Caco-2 (cell line): ENCODE measurements at regions not wholly inside any gene's neighbourhood (a gene's known extent, or its start where the extent isn't known, plus 50 kb on each side); places are given as distances from the start of the nearest gene placed in this dataset.

Source experiments
- BruUV-seq: library from RNA; stranded (reverse); fragments of 400-500 nt; replicated peaks from 2 replicates; lab custom pipeline; 2021; lab: Mats Ljungman, UMichigan
- CTCF ChIA-PET: fragments of 300-600 bp; sonication (Branson Sonifier 250); formaldehyde crosslinking; loops from one replicate; lab custom pipeline; 2022; ENCODE audit warnings: antibody characterized with exemption; lab: Charles Lee
- POLR2A ChIA-PET: fragments of 300-600 bp; sonication (Branson Sonifier 250); formaldehyde crosslinking; loops from one replicate; lab custom pipeline; 2022; ENCODE audit warnings: antibody characterized with exemption; lab: Charles Lee
- DNase-seq, 2 experiments: peaks; one replicate each; pipeline versions ENCODE4 v3.0.0 to v3.0.0-alpha.2; 2020 to 2022
- H3K27me3 ChIP-seq: replicated peaks from 2 replicates; pipeline ENCODE4 v1.6.0; 2011; ENCODE audit warnings: low read length; ENCODE audit not compliant: control insufficient read depth, insufficient read depth
- H3K36me3 ChIP-seq: 2 replicates; pipeline ENCODE4 v1.5.1; 2011; ENCODE audit warnings: low read length; ENCODE audit not compliant: control insufficient read depth, insufficient read depth
- H3K4me1 ChIP-seq: fragments of 250-450 bp; sonication (Bioruptor Pico); 2 replicates; pipeline ENCODE4 v1.5.1; 2020; ENCODE audit warnings: mild to moderate bottlenecking
- H3K4me3 ChIP-seq: 2 replicates; pipeline ENCODE4 v1.5.1; 2011; ENCODE audit warnings: low read depth, mild to moderate bottlenecking, control low read depth, low read length
- H3K9me3 ChIP-seq: fragments of 250-450 bp; sonication (Bioruptor Pico); 2 replicates; pipeline ENCODE4 v1.5.1; 2020; ENCODE audit warnings: mild to moderate bottlenecking, moderate library complexity
- H3K27ac Mint-ChIP-seq: one replicate; pipeline ENCODE4 v1.8.0; 2022; ENCODE audit warnings: mixed read lengths; ENCODE audit not compliant: unreplicated experiment
- H3K27me3 Mint-ChIP-seq: one replicate; pipeline ENCODE4 v1.8.0; 2022; ENCODE audit warnings: mixed read lengths; ENCODE audit not compliant: insufficient read depth, unreplicated experiment
- H3K36me3 Mint-ChIP-seq: one replicate; pipeline ENCODE4 v1.8.0; 2022; ENCODE audit warnings: mild to moderate bottlenecking, mixed read lengths; ENCODE audit not compliant: insufficient read depth, unreplicated experiment
- H3K4me1 Mint-ChIP-seq: one replicate; pipeline ENCODE4 v1.8.0; 2022; ENCODE audit warnings: low read depth, mixed read lengths; ENCODE audit not compliant: unreplicated experiment
- H3K4me3 Mint-ChIP-seq: one replicate; pipeline ENCODE4 v1.8.0; 2022; ENCODE audit warnings: mild to moderate bottlenecking, moderate library complexity, mixed read lengths; ENCODE audit not compliant: unreplicated experiment
- H3K9me3 Mint-ChIP-seq: one replicate; pipeline ENCODE4 v1.8.0; 2022; ENCODE audit warnings: mixed read lengths; ENCODE audit not compliant: unreplicated experiment
- CTCF ChIP-seq, 2 experiments: fragments of 200-600 bp in 1 of 2; IDR thresholded peaks; 1 replicate in 1 of 2; 2 replicates in 1 of 2; pipeline versions ENCODE4 v1.5.1 to v1.8.0; 2011 to 2022; ENCODE audit warnings: antibody characterized with exemption in 1 of 2, control low read depth in 1 of 2, inconsistent platforms in 1 of 2, low read depth in 1 of 2, low read length in 1 of 2, mild to moderate bottlenecking in 1 of 2, moderate library complexity in 1 of 2; ENCODE audit not compliant: insufficient read depth in 1 of 2, severe bottlenecking in 1 of 2, unreplicated experiment in 1 of 2
- intact Hi-C: fragments of 100-400 bp; cut with micrococcal nuclease; formaldehyde crosslinking; loops from one replicate; pipeline ENCODE4 v1.10.0; 2022; ENCODE audit not compliant: unreplicated experiment

- no peaks in the 10 kb centered on the region for H3K9me3 ChIP-seq
- no TSS peak for BruUV-seq
- H3K4me1 ChIP-seq = peaks cover 14% of the 10 kb centered on the region; the same call in 1 of the 2 replicates
- no peak for TF ChIP-seq CTCF (IDR thresholded peaks at IDR 0.05; ENCODE audit: insufficient read depth in 1 of 2, low read depth in 1 of 2, low read length in 1 of 2, severe bottlenecking in 1 of 2, unreplicated experiment in 1 of 2)
- no peaks in the 10 kb centered on the region for H3K36me3 Mint-ChIP-seq
- no peak overlapping the region for H3K4me3 ChIP-seq
- no peaks in the 10 kb centered on the region for H3K9me3 Mint-ChIP-seq
- ChIA-PET POLR2A (no interaction called here), CTCF (no interaction called here)
- no peaks in the 10 kb centered on the region for H3K36me3 ChIP-seq
- no peaks in the 10 kb centered on the region for H3K27me3 ChIP-seq
- no peaks in the 10 kb centered on the region for H3K4me1 Mint-ChIP-seq
- H3K4me3 Mint-ChIP-seq = no peak overlapping the region
- no peak for DNase-seq
- H3K27me3 Mint-ChIP-seq = peaks cover 9% of the 10 kb centered on the region
- intact Hi-C loops = no loop called here
- H3K27ac Mint-ChIP-seq = no peak overlapping the region
Measured at GRCh38 chr20:51193066-51193772, 170.3 kb upstream of the KCNG1 start.

- Mint-ChIP-seq H3K9me3 (no peaks in the 10 kb centered on the region), H3K27ac (no peak overlapping the region), H3K4me1 (no peaks in the 10 kb centered on the region), H3K27me3 (peaks cover 6% of the 10 kb centered on the region), H3K36me3 (no peaks in the 10 kb centered on the region), H3K4me3 (no peak overlapping the region)
- Histone ChIP-seq H3K4me1 (peaks cover 14% of the 10 kb centered on the region; the same call in 1 of the 2 replicates), H3K27me3 (no peaks in the 10 kb centered on the region), H3K36me3 (no peaks in the 10 kb centered on the region), H3K9me3 (no peaks in the 10 kb centered on the region), H3K4me3 (no peak overlapping the region)
- DNase-seq = peak in 1 of 2 experiments; percentile 61
- TF ChIP-seq CTCF (IDR thresholded peaks at IDR 0.05; ENCODE audit: insufficient read depth in 1 of 2, low read depth in 1 of 2, low read length in 1 of 2, severe bottlenecking in 1 of 2, unreplicated experiment in 1 of 2) = no peak
- ChIA-PET CTCF (interaction anchor here (0.7 kb wide), 1 partner anchor 62 kb away, joined by 3 read pairs; no protein-coding TSS in a partner anchor), POLR2A (interaction anchor here (0.6 kb wide), 1 partner anchor 9 kb away, joined by 4 read pairs; no protein-coding TSS in a partner anchor)
- intact Hi-C loops = no loop called here
- BruUV-seq = no TSS peak
Measured at GRCh38 chr20:51190783-51191180, 167.9 kb upstream of the KCNG1 start.

GRCh38 chr20:51189814-51190782 is 167.2 kb upstream of the KCNG1 start:
- POLR2A ChIA-PET = interaction anchor here (0.6 kb wide), 1 partner anchor 10 kb away, joined by 4 read pairs; no protein-coding TSS in a partner anchor
- H3K27me3 ChIP-seq = no peaks in the 10 kb centered on the region
- DNase-seq = no peak
- no peak overlapping the region for H3K4me3 Mint-ChIP-seq
- CTCF ChIA-PET = interaction anchor here (0.7 kb wide), 1 partner anchor 63 kb away, joined by 3 read pairs; no protein-coding TSS in a partner anchor
- no peaks in the 10 kb centered on the region for H3K9me3 Mint-ChIP-seq
- no peaks in the 10 kb centered on the region for H3K9me3 ChIP-seq
- no peak overlapping the region for H3K4me3 ChIP-seq
- peaks cover 14% of the 10 kb centered on the region; the same call in 1 of the 2 replicates for H3K4me1 ChIP-seq
- no peaks in the 10 kb centered on the region for H3K36me3 Mint-ChIP-seq
- H3K4me1 Mint-ChIP-seq = no peaks in the 10 kb centered on the region
- H3K36me3 ChIP-seq = no peaks in the 10 kb centered on the region
- intact Hi-C loops = no loop called here
- no peak overlapping the region for H3K27ac Mint-ChIP-seq
- TF ChIP-seq CTCF (IDR thresholded peaks at IDR 0.05; ENCODE audit: insufficient read depth in 1 of 2, low read depth in 1 of 2, low read length in 1 of 2, severe bottlenecking in 1 of 2, unreplicated experiment in 1 of 2) = no peak
- peaks cover 3% of the 10 kb centered on the region for H3K27me3 Mint-ChIP-seq
- no TSS peak for BruUV-seq
